MM.1S (cell line): ENCODE measurements at regions not wholly inside any gene's neighbourhood (a gene's known extent, or its start where the extent isn't known, plus 50 kb on each side); places are given as distances from the start of the nearest gene placed in this dataset.

Experiments used
- DNase-seq: peaks from one replicate; pipeline ENCODE4 v3.0.0-alpha.2; 2015
- H2AFZ ChIP-seq: fragments of 300-600 bp; sonication (generic); 2 replicates; pipeline ENCODE4 v1.6.0; 2016; ENCODE audit warnings: antibody characterized with exemption, low read length
- H3F3A ChIP-seq: fragments of 300-600 bp; sonication (generic); 2 replicates; pipeline ENCODE4 v1.6.1; 2016; ENCODE audit warnings: mild to moderate bottlenecking, antibody characterized with exemption, low read length, moderate library complexity, mixed read lengths; ENCODE audit not compliant: insufficient read depth
- H3K27ac ChIP-seq: fragments of 300-600 bp; sonication (generic); 2 replicates; pipeline ENCODE4 v1.5.1; 2016; ENCODE audit warnings: mild to moderate bottlenecking, low read length
- H3K27me3 ChIP-seq: fragments of 300-600 bp; sonication (generic); replicated peaks from 2 replicates; pipeline ENCODE4 v1.6.0; 2016; ENCODE audit warnings: low read length; ENCODE audit not compliant: insufficient read depth
- H3K36me3 ChIP-seq: fragments of 300-600 bp; sonication (generic); replicated peaks from 2 replicates; pipeline ENCODE4 v1.6.1; 2016; ENCODE audit warnings: mild to moderate bottlenecking, low read length, mixed read lengths; ENCODE audit not compliant: insufficient read depth
- H3K4me1 ChIP-seq: fragments of 300-600 bp; sonication (generic); 2 replicates; pipeline ENCODE4 v1.6.1; 2016; ENCODE audit warnings: low read length, mixed read lengths
- H3K4me2 ChIP-seq: fragments of 300-600 bp; sonication (generic); 2 replicates; pipeline ENCODE4 v1.6.0; 2016; ENCODE audit warnings: low read depth, low read length
- H3K4me3 ChIP-seq: fragments of 300-600 bp; sonication (generic); 2 replicates; pipeline ENCODE4 v1.5.1; 2016; ENCODE audit warnings: low read length, mixed read lengths
- H3K79me2 ChIP-seq: fragments of 300-600 bp; sonication (generic); 2 replicates; pipeline ENCODE4 v1.6.1; 2016; ENCODE audit warnings: mixed run types, low read length, mixed read lengths
- H3K9ac ChIP-seq: fragments of 300-600 bp; sonication (generic); 2 replicates; pipeline ENCODE4 v1.6.1; 2016; ENCODE audit warnings: low read length, mixed read lengths
- H3K9me2 ChIP-seq: fragments of 300-600 bp; sonication (generic); replicated peaks from 2 replicates; pipeline ENCODE4 v1.6.1; 2016; ENCODE audit warnings: mild to moderate bottlenecking, low read length, mixed read lengths; ENCODE audit not compliant: insufficient read depth
- H3K9me3 ChIP-seq: fragments of 300-600 bp; sonication (generic); replicated peaks from 2 replicates; pipeline ENCODE4 v1.6.1; 2016; ENCODE audit warnings: mild to moderate bottlenecking, low read length, mixed read lengths; ENCODE audit not compliant: insufficient read depth
- H4K20me1 ChIP-seq: fragments of 300-600 bp; sonication (generic); 2 replicates; pipeline ENCODE4 v1.6.1; 2016; ENCODE audit warnings: mild to moderate bottlenecking, low read length, moderate library complexity, mixed read lengths; ENCODE audit not compliant: insufficient read depth
- EZH2 ChIP-seq: fragments of 300-600 bp; sonication (generic); optimal IDR thresholded peaks from 2 replicates; pipeline ENCODE3; 2017; ENCODE audit warnings: low read depth, mild to moderate bottlenecking, antibody characterized with exemption, low read length, mixed read lengths
- EZH2phosphoT487 ChIP-seq: fragments of 300-600 bp; sonication (generic); IDR thresholded peaks from 2 replicates; pipeline ENCODE4 v1.6.1; 2018; ENCODE audit warnings: antibody characterized with exemption, low read length
- TF ChIP-seq, protein P1 (sequence below): fragments of 300-600 bp; sonication (generic); IDR thresholded peaks from 2 replicates; pipeline ENCODE4 v1.5.1; 2016; ENCODE audit warnings: antibody characterized with exemption, low read length, mixed read lengths

- H3K4me1 ChIP-seq = no peaks in the 10 kb centered on the region
- no peak for DNase-seq
- H3K4me3 ChIP-seq = no peak overlapping the region
- H3K9me3 ChIP-seq = no peaks in the 10 kb centered on the region
- H3K9me2 ChIP-seq = no peaks in the 10 kb centered on the region
- H3K27me3 ChIP-seq = no peaks in the 10 kb centered on the region
- no peak overlapping the region for H2AFZ ChIP-seq
- no peaks in the 10 kb centered on the region for H3K36me3 ChIP-seq
- H3K79me2 ChIP-seq = no peaks in the 10 kb centered on the region
- no peak overlapping the region for H3K27ac ChIP-seq
- H3K4me2 ChIP-seq = no peak overlapping the region
- no peaks in the 10 kb centered on the region for H3F3A ChIP-seq
- no peaks in the 10 kb centered on the region for H4K20me1 ChIP-seq
- TF ChIP-seq, protein P1, sequence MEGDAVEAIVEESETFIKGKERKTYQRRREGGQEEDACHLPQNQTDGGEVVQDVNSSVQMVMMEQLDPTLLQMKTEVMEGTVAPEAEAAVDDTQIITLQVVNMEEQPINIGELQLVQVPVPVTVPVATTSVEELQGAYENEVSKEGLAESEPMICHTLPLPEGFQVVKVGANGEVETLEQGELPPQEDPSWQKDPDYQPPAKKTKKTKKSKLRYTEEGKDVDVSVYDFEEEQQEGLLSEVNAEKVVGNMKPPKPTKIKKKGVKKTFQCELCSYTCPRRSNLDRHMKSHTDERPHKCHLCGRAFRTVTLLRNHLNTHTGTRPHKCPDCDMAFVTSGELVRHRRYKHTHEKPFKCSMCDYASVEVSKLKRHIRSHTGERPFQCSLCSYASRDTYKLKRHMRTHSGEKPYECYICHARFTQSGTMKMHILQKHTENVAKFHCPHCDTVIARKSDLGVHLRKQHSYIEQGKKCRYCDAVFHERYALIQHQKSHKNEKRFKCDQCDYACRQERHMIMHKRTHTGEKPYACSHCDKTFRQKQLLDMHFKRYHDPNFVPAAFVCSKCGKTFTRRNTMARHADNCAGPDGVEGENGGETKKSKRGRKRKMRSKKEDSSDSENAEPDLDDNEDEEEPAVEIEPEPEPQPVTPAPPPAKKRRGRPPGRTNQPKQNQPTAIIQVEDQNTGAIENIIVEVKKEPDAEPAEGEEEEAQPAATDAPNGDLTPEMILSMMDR = no peak
- TF ChIP-seq EZH2 (no peak), EZH2phosphoT487 (no peak)
- no peak overlapping the region for H3K9ac ChIP-seq
These were observed 1676.5 kb upstream of the PRR20A start for GRCh38 chr13:55464222-55464621.

DNA sequence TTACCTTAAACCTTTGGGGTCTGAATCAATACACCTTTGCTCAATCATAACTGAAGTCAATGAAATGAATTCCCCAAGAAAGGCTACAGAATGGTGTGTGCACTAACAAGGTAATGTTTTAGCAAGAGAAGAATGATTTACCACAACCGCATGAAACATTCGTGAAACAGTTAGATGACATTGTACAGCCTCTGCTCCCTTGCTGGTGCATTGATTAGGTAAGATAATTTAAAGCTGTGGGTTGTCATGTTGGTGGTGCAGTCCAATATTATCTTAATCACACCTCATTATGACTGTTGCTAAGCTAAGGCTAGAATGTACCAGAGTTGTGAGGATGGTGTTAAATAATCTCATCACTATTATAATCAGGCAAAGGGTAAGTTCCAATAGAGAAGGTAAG is 1673.2 kb upstream of the PRR20A start:
- Histone ChIP-seq H3K9me2 (no peaks in the 10 kb centered on the region), H3K9me3 (no peaks in the 10 kb centered on the region), H3K79me2 (no peaks in the 10 kb centered on the region), H3K27ac (no peak overlapping the region), H3K4me3 (no peak overlapping the region), H3K9ac (no peak overlapping the region), H3K36me3 (no peaks in the 10 kb centered on the region), H3F3A (no peaks in the 10 kb centered on the region), H4K20me1 (no peaks in the 10 kb centered on the region), H2AFZ (no peak overlapping the region), H3K4me2 (no peak overlapping the region), H3K4me1 (no peaks in the 10 kb centered on the region), H3K27me3 (no peaks in the 10 kb centered on the region)
- TF ChIP-seq, protein P1 = no peak
- TF ChIP-seq EZH2phosphoT487 (no peak), EZH2 (no peak)
- DNase-seq = no peak

DNA sequence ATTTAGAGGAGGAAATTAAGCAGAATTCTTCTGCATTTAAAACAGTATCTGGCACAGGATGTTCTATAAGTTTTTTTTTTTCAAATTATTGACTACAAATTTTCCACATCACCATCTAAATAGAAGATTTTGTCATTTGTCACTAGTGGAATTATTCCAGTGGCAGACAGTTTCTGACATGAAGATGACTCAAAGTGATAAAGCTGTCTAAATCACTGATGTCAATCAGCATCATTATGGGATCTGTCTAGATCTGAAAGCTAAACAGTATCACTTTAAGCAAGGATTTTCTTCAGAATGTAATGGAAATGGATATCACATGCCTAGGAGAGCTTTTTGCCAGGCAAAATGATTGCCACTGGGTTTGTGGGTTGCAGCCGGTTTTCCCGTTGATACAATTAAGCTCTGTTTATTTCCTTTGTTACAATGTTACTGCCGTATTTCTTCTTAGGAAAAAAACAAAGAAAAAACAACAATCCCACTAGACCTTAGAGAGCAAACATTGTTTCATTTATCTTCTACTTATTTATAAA is 1657.0 kb upstream of the PRR20A start:
- no peak overlapping the region for H2AFZ ChIP-seq
- no peak for TF ChIP-seq EZH2
- no peak for TF ChIP-seq EZH2phosphoT487
- TF ChIP-seq, protein P1 = no peak
- H3F3A ChIP-seq = no peaks in the 10 kb centered on the region
- no peak overlapping the region for H3K4me3 ChIP-seq
- H3K4me1 ChIP-seq = no peaks in the 10 kb centered on the region
- no peak overlapping the region for H3K9ac ChIP-seq
- no peaks in the 10 kb centered on the region for H3K79me2 ChIP-seq
- no peaks in the 10 kb centered on the region for H3K9me2 ChIP-seq
- H3K4me2 ChIP-seq = no peak overlapping the region
- no peaks in the 10 kb centered on the region for H3K9me3 ChIP-seq
- no peaks in the 10 kb centered on the region for H3K36me3 ChIP-seq
- no peak overlapping the region for H3K27ac ChIP-seq
- no peaks in the 10 kb centered on the region for H3K27me3 ChIP-seq
- H4K20me1 ChIP-seq = no peaks in the 10 kb centered on the region
- DNase-seq = no peak
